Ovary (tissue), 3 donors: ENCODE measurements at regions not wholly inside any gene's neighbourhood (a gene's known extent, or its start where the extent isn't known, plus 50 kb on each side); places are given as distances from the start of the nearest gene placed in this dataset.

Source experiments
- POLR2A ChIP-seq: fragments of 450-650 bp; IDR thresholded peaks from one replicate; pipeline ENCODE4 v1.6.1; 2017; ENCODE audit warnings: antibody characterized with exemption, mild to moderate bottlenecking, moderate library complexity
- TF ChIP-seq, protein P1 (sequence below), 3 donors: fragments of 450-650 bp in 2 of 3; fragments of 200-600 bp in 1 of 3; IDR thresholded peaks; one replicate each; pipeline versions ENCODE4 v1.5.1 to v1.8.0; 2016 to 2022; ENCODE audit warnings: antibody characterized with exemption in 3 of 3, mild to moderate bottlenecking in 1 of 3
- donor health status: DM: no; HTN: no; CAD: no.

DNA sequence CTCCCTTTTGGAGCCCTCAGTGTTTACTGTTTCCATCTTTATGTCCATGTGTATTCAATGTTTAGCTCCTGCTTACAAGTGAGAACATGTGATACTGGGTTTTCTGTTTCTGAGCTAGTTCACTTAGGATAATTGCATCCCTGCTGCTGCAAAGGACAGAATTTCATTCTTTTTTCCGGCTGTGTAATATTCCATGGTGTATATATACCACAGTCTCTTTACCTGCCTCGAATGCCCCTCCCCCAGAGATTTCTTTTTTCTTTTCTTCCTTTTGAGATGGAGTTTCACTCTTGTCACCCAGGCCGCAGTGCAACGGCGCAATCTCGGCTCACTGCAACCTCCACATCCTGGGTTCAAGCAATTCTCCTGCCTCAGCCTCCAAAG lies 60.9 kb downstream of the RMI2 start:
- TF ChIP-seq, protein P1, sequence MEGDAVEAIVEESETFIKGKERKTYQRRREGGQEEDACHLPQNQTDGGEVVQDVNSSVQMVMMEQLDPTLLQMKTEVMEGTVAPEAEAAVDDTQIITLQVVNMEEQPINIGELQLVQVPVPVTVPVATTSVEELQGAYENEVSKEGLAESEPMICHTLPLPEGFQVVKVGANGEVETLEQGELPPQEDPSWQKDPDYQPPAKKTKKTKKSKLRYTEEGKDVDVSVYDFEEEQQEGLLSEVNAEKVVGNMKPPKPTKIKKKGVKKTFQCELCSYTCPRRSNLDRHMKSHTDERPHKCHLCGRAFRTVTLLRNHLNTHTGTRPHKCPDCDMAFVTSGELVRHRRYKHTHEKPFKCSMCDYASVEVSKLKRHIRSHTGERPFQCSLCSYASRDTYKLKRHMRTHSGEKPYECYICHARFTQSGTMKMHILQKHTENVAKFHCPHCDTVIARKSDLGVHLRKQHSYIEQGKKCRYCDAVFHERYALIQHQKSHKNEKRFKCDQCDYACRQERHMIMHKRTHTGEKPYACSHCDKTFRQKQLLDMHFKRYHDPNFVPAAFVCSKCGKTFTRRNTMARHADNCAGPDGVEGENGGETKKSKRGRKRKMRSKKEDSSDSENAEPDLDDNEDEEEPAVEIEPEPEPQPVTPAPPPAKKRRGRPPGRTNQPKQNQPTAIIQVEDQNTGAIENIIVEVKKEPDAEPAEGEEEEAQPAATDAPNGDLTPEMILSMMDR (IDR thresholded peaks at IDR 0.05), result no peak
- TF ChIP-seq POLR2A, result no peak
